GM12878 (cell line): ENCODE measurements at regions not wholly inside any gene's neighbourhood (a gene's known extent, or its start where the extent isn't known, plus 50 kb on each side); places are given as distances from the start of the nearest gene placed in this dataset.

Experiments
- ASH2L ChIP-seq: fragments of 300-600, 200-600 bp; sonication (generic); IDR thresholded peaks from 2 replicates; pipeline ENCODE4 v1.6.1; 2017; ENCODE audit warnings: low read depth, mild to moderate bottlenecking, borderline replicate concordance
- BCL3 ChIP-seq: IDR thresholded peaks from 2 replicates; pipeline ENCODE4 v1.6.1; 2011; ENCODE audit warnings: borderline replicate concordance, low read depth, mild to moderate bottlenecking, moderate library complexity, low read length; ENCODE audit not compliant: insufficient read depth, poor library complexity, severe bottlenecking
- CBFB ChIP-seq: IDR thresholded peaks from 2 replicates; pipeline ENCODE4 v1.6.1; 2016; ENCODE audit warnings: antibody characterized with exemption, low read depth
- CBX3 ChIP-seq: fragments of 200-600 bp; sonication (generic); IDR thresholded peaks from 2 replicates; pipeline ENCODE4 v1.6.1; 2016; ENCODE audit warnings: low read depth, borderline replicate concordance
- EED ChIP-seq: sonication (generic); IDR thresholded peaks from 2 replicates; pipeline ENCODE4 v1.6.1; 2016; ENCODE audit warnings: antibody characterized with exemption, low read depth
- EGR1 ChIP-seq, 2 experiments: IDR thresholded peaks; 1 replicate in 1 of 2; 2 replicates in 1 of 2; pipeline ENCODE4 v1.6.1; 2011 to 2012; ENCODE audit warnings: low read depth in 2 of 2, low read length in 2 of 2, borderline replicate concordance in 1 of 2, mild to moderate bottlenecking in 1 of 2, moderate library complexity in 1 of 2
- EP300 ChIP-seq, 2 experiments: fragments of 150-350 bp in 1 of 2; IDR thresholded peaks; 2 replicates each; pipeline ENCODE4 v1.6.1; 2011 to 2012; ENCODE audit warnings: low read depth in 2 of 2, low read length in 2 of 2, borderline replicate concordance in 1 of 2, improper control_type of control experiment in 1 of 2, inconsistent platforms in 1 of 2; ENCODE audit not compliant: control insufficient read depth in 1 of 2
- ETV6 ChIP-seq, 2 experiments: fragments of 450-650 bp in 1 of 2; IDR thresholded peaks in 1 of 2; conservative IDR thresholded peaks in 1 of 2; 2 replicates each; pipeline ENCODE4 v1.6.1; 2014; ENCODE audit warnings: antibody characterized with exemption in 1 of 2, borderline replicate concordance in 1 of 2, low read depth in 1 of 2, mild to moderate bottlenecking in 1 of 2, moderate library complexity in 1 of 2
- HDGF ChIP-seq: fragments of 450-650 bp; IDR thresholded peaks from 2 replicates; pipeline ENCODE4 v1.6.1; 2016; ENCODE audit warnings: antibody characterized with exemption
- IKZF1 ChIP-seq: fragments of 450-650 bp; conservative IDR thresholded peaks from 2 replicates; pipeline ENCODE4 v1.6.1; 2017; ENCODE audit warnings: antibody characterized with exemption, mild to moderate bottlenecking
- MEF2B ChIP-seq: fragments of 450-650 bp; IDR thresholded peaks from 2 replicates; pipeline ENCODE4 v1.6.1; 2018; ENCODE audit warnings: mild to moderate bottlenecking, moderate library complexity; ENCODE audit not compliant: partially characterized antibody, poor library complexity, severe bottlenecking
- MLLT1 ChIP-seq: fragments of 450-650 bp; IDR thresholded peaks from 2 replicates; pipeline ENCODE4 v1.6.1; 2016; ENCODE audit warnings: mild to moderate bottlenecking
- MYB ChIP-seq: fragments of 150-350 bp; IDR thresholded peaks from 2 replicates; pipeline ENCODE4 v1.6.1; 2014; ENCODE audit warnings: mild to moderate bottlenecking, low read depth, low read length, borderline replicate concordance
- MYC ChIP-seq: IDR thresholded peaks from 2 replicates; pipeline ENCODE4 v1.6.1; 2011; ENCODE audit warnings: mild to moderate bottlenecking, low read length, moderate library complexity, inconsistent platforms; ENCODE audit not compliant: insufficient read depth, insufficient replicate concordance, insufficient read length, severe bottlenecking
- PAX8 ChIP-seq: fragments of 450-650 bp; IDR thresholded peaks from 2 replicates; pipeline ENCODE4 v1.6.1; 2017; ENCODE audit warnings: mild to moderate bottlenecking, moderate library complexity
- POLR2AphosphoS5 ChIP-seq: IDR thresholded peaks from 2 replicates; pipeline ENCODE4 v1.6.1; 2011; ENCODE audit warnings: mild to moderate bottlenecking, low read length, inconsistent platforms
- SPI1 ChIP-seq: IDR thresholded peaks from 2 replicates; pipeline ENCODE4 v1.6.1; 2011; ENCODE audit warnings: low read depth, mild to moderate bottlenecking, low read length, moderate library complexity, borderline replicate concordance; ENCODE audit not compliant: insufficient read depth
- TAF1 ChIP-seq: IDR thresholded peaks from 2 replicates; pipeline ENCODE4 v1.6.1; 2011; ENCODE audit warnings: mild to moderate bottlenecking, low read depth, low read length, borderline replicate concordance
- TARDBP ChIP-seq: IDR thresholded peaks from 2 replicates; pipeline ENCODE4 v1.6.1; 2016; ENCODE audit warnings: borderline replicate concordance
- WRNIP1 ChIP-seq: IDR thresholded peaks from 2 replicates; pipeline ENCODE4 v1.6.1; 2011; ENCODE audit warnings: low read depth, low read length, improper control_type of control experiment, borderline replicate concordance
- YY1 ChIP-seq: IDR thresholded peaks from 2 replicates; pipeline ENCODE4 v1.6.1; 2011; ENCODE audit warnings: low read depth, mild to moderate bottlenecking, low read length
- ZNF274 ChIP-seq: IDR thresholded peaks from one replicate; pipeline ENCODE4 v1.8.0; 2011; ENCODE audit not compliant: insufficient read length, insufficient read depth
- TF ChIP-seq, protein P1 (sequence below): IDR thresholded peaks from 2 replicates; pipeline ENCODE4 v1.6.1; 2011; ENCODE audit warnings: borderline replicate concordance, low read depth, mild to moderate bottlenecking, moderate library complexity, mixed read lengths, low read length; ENCODE audit not compliant: insufficient read depth; ENCODE audit errors: extremely low read length
- TF ChIP-seq, protein P2 (sequence below): fragments of 450-650 bp; formaldehyde crosslinking; IDR thresholded peaks from 2 replicates; pipeline ENCODE4 v1.5.0; 2022; ENCODE audit warnings: mild to moderate bottlenecking, missing genetic modification characterization

DNA sequence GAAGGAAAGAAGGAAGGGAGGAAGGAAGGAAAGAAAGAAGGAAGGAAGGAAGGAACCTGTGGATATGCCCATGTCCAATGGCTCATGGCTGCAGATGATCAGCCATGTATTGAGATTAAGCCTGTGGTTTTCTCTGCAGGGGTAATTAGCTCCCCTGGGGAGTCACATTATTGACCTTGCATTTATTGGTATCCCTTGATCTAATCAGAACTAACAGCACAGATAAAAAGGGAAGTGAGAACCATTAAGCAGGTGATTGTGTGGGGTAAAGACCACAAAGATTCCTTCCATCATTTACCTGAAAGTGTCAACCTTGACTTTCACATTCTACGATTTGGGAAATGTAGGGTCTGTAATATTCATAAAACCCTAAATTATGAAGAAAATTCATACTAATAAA lies 390.7 kb downstream of the BRINP2 start (continued):
- TF ChIP-seq EP300 (IDR thresholded peaks at IDR 0.05; ENCODE audit: borderline replicate concordance in 1 of 2, control insufficient read depth in 1 of 2, low read depth in 2 of 2, low read length in 2 of 2) (peak; percentile 80 to 82; a peak in 2 of 4 replicates), MEF2B (peak; percentile 98), MYC (no peak), CBX3 (no peak), MYB (no peak), SPI1 (peak; percentile 93), TAF1 (no peak), BCL3 (no peak), ZNF274 (no peak), EED (no peak), IKZF1 (peak; percentile 97), POLR2AphosphoS5 (no peak), YY1 (no peak), PAX8 (no peak), MLLT1 (peak; percentile 89), TARDBP (no peak), HDGF (no peak), ETV6 (conservative IDR thresholded peaks at IDR 0.05 in 1 of 2, IDR thresholded peaks at IDR 0.05 in 1 of 2; ENCODE audit: borderline replicate concordance in 1 of 2, low read depth in 1 of 2) (0 out of 4 replicates have a peak, but pooled peaks of 1 of the 2 experiments have one; percentile 19), WRNIP1 (no peak), CBFB (no peak), EGR1 (IDR thresholded peaks at IDR 0.05; ENCODE audit: borderline replicate concordance in 1 of 2, low read depth in 2 of 2, low read length in 2 of 2) (no peak), ASH2L (no peak)
- TF ChIP-seq, protein P1, sequence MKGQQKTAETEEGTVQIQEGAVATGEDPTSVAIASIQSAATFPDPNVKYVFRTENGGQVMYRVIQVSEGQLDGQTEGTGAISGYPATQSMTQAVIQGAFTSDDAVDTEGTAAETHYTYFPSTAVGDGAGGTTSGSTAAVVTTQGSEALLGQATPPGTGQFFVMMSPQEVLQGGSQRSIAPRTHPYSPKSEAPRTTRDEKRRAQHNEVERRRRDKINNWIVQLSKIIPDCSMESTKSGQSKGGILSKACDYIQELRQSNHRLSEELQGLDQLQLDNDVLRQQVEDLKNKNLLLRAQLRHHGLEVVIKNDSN, result no peak
- TF ChIP-seq, protein P2, sequence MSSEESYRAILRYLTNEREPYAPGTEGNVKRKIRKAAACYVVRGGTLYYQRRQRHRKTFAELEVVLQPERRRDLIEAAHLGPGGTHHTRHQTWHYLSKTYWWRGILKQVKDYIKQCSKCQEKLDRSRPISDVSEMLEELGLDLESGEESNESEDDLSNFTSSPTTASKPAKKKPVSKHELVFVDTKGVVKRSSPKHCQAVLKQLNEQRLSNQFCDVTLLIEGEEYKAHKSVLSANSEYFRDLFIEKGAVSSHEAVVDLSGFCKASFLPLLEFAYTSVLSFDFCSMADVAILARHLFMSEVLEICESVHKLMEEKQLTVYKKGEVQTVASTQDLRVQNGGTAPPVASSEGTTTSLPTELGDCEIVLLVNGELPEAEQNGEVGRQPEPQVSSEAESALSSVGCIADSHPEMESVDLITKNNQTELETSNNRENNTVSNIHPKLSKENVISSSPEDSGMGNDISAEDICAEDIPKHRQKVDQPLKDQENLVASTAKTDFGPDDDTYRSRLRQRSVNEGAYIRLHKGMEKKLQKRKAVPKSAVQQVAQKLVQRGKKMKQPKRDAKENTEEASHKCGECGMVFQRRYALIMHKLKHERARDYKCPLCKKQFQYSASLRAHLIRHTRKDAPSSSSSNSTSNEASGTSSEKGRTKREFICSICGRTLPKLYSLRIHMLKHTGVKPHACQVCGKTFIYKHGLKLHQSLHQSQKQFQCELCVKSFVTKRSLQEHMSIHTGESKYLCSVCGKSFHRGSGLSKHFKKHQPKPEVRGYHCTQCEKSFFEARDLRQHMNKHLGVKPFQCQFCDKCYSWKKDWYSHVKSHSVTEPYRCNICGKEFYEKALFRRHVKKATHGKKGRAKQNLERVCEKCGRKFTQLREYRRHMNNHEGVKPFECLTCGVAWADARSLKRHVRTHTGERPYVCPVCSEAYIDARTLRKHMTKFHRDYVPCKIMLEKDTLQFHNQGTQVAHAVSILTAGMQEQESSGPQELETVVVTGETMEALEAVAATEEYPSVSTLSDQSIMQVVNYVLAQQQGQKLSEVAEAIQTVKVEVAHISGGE (CRISPR knock-in tag), result no peak
